PFSK-1 (cell line): ENCODE measurements at regions not wholly inside any gene's neighbourhood (a gene's known extent, or its start where the extent isn't known, plus 50 kb on each side); places are given as distances from the start of the nearest gene placed in this dataset.

Experiments
- FOXP2 ChIP-seq: optimal IDR thresholded peaks from 2 replicates; pipeline ENCODE3; 2011; ENCODE audit warnings: borderline replicate concordance, control low read depth, inconsistent platforms; ENCODE audit not compliant: insufficient read depth; ENCODE audit errors: extremely low read length, extremely low read depth
- POLR2AphosphoS5 ChIP-seq: IDR thresholded peaks from 2 replicates; pipeline ENCODE4 v1.6.1; 2012; ENCODE audit warnings: low read depth, mild to moderate bottlenecking, control low read depth, low read length, moderate library complexity
- REST ChIP-seq, 2 experiments: IDR thresholded peaks; 2 replicates each; pipeline versions ENCODE4 v1.6.1 to v1.8.0; 2011 to 2012; ENCODE audit warnings: low read depth in 2 of 2, low read length in 2 of 2, control low read depth in 1 of 2, inconsistent platforms in 1 of 2, mild to moderate bottlenecking in 1 of 2, moderate library complexity in 1 of 2; ENCODE audit not compliant: insufficient read depth in 1 of 2
- SIN3A ChIP-seq: IDR thresholded peaks from 2 replicates; pipeline ENCODE4 v1.6.1; 2012; ENCODE audit warnings: mild to moderate bottlenecking, low read length, moderate library complexity, borderline replicate concordance; ENCODE audit not compliant: insufficient read depth
- TAF1 ChIP-seq: IDR thresholded peaks from 2 replicates; pipeline ENCODE4 v1.6.1; 2012; ENCODE audit warnings: low read length, control low read depth, borderline replicate concordance; ENCODE audit not compliant: insufficient read depth

DNA sequence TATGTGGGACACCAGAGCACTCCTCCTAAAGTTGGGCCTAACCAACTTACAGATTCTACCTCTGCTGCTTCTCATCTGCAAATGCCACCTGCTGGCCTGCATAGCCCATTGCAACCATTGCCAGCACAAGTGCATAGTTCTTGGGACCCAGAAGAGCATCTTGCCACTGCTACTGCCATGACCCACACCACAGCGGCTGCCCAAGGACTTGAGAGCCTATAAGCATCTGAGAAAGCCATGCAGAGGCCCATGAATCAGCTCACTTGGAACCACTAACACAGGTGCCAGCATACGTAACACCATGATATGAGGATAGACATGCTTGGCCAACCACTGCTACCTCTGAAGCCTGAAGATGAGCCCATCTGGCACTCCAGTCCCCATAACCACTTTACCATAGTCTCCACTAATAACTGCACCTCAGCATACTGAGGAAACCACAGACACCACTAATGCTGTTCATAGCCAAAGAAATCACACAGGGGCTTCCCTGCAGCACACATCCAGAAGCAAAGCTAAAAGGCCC is 258.1 kb upstream of the AGTR2 start:
- no peak for TF ChIP-seq TAF1
- no peak for TF ChIP-seq POLR2AphosphoS5
- no peak for TF ChIP-seq FOXP2
- no peak for TF ChIP-seq SIN3A
- TF ChIP-seq REST (IDR thresholded peaks at IDR 0.05; ENCODE audit: insufficient read depth in 1 of 2, low read depth in 2 of 2, low read length in 2 of 2): no peak

- TF ChIP-seq TAF1 (no peak), SIN3A (no peak), FOXP2 (no peak), POLR2AphosphoS5 (no peak), REST (IDR thresholded peaks at IDR 0.05; ENCODE audit: insufficient read depth in 1 of 2, low read depth in 2 of 2, low read length in 2 of 2) (no peak)
These were observed 257.0 kb upstream of the AGTR2 start for GRCh38 chrX:115913575-115913974.

DNA sequence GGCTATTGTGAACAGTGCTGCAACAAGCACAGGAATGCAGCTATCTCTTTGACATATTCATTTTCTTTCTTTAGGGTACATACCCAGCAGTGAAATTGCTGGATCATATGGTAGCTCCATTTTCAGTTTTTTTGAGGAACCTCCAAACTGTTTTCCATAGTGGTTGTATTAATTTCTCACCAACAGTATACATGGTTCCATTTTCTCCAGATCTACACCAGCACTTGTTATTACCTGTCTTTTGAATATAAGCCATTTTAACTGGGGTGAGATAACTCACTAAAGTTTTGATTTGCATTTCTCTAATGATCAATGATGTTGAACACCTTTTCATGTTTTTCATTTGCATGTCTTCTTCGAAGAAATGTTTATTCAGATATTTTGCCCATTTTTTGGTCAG is 241.1 kb upstream of the AGTR2 start:
- TF ChIP-seq POLR2AphosphoS5: no peak

- TF ChIP-seq REST (IDR thresholded peaks at IDR 0.05; ENCODE audit: insufficient read depth in 1 of 2, low read depth in 2 of 2, low read length in 2 of 2): no peak
- no peak for TF ChIP-seq POLR2AphosphoS5
- TF ChIP-seq FOXP2: no peak
- no peak for TF ChIP-seq TAF1
- no peak for TF ChIP-seq SIN3A
These were observed 234.5 kb upstream of the AGTR2 start for GRCh38 chrX:115936008-115936407.

GRCh38 chrX:115939070-115939469 is 231.5 kb upstream of the AGTR2 start:
- TF ChIP-seq FOXP2 (no peak), POLR2AphosphoS5 (no peak)

- no peak for TF ChIP-seq REST (IDR thresholded peaks at IDR 0.05; ENCODE audit: insufficient read depth in 1 of 2, low read depth in 2 of 2, low read length in 2 of 2)
- TF ChIP-seq TAF1: no peak
- no peak for TF ChIP-seq FOXP2
- TF ChIP-seq POLR2AphosphoS5: no peak
- TF ChIP-seq SIN3A: no peak
These were observed 230.8 kb upstream of the AGTR2 start for GRCh38 chrX:115939636-115940160.
